ENCODE measurements at regions not wholly inside any gene's neighbourhood (a gene's known extent, or its start where the extent isn't known, plus 50 kb on each side); places are given as distances from the start of the nearest gene placed in this dataset.

GRCh38 chr11:92790926-92791616 lies 178.4 kb upstream of the MTNR1B start:
- TF ChIP-seq CTCF (IDR thresholded peaks at IDR 0.05 in 2 of 3, conservative IDR thresholded peaks at IDR 0.05 in 1 of 3; ENCODE audit: insufficient read depth in 2 of 3, low read depth in 1 of 3, low read length in 3 of 3) (no peak), PPARD (CRISPR knock-in tag; IDR thresholded peaks at IDR 0.05) (no peak), MXI1 (IDR thresholded peaks at IDR 0.05; ENCODE audit: low read depth, low read length) (no peak), POLR2AphosphoS5 (IDR thresholded peaks at IDR 0.05; ENCODE audit: control insufficient read depth, insufficient read depth, low read depth, low read length) (no peak), NR1H2 (CRISPR knock-in tag; IDR thresholded peaks at IDR 0.05) (no peak), MLLT1 (IDR thresholded peaks at IDR 0.05) (no peak), ERF (CRISPR knock-in tag; IDR thresholded peaks at IDR 0.05) (no peak)

Data from K562 (cell line).